K562 (cell line): ENCODE measurements at regions not wholly inside any gene's neighbourhood (a gene's known extent, or its start where the extent isn't known, plus 50 kb on each side); places are given as distances from the start of the nearest gene placed in this dataset.

Experiments
- BRD4 ChIP-seq: fragments of 200-600 bp; sonication (generic); IDR thresholded peaks from 2 replicates; pipeline ENCODE4 v1.6.1; 2017; ENCODE audit warnings: inconsistent platforms
- CBFA2T3 ChIP-seq: fragments of 450-650 bp; IDR thresholded peaks from 2 replicates; pipeline ENCODE4 v1.6.1; 2017
- ELF1 ChIP-seq: fragments of 200-800 bp; sonication (Bioruptor generic); IDR thresholded peaks from 2 replicates; pipeline ENCODE4 v1.6.1; 2016; ENCODE audit warnings: missing genetic modification characterization, missing compliant biosample characterization
- GABPB1 ChIP-seq: sonication (generic); formaldehyde crosslinking; IDR thresholded peaks from 2 replicates; pipeline ENCODE4 v1.8.0; 2022; ENCODE audit warnings: mild to moderate bottlenecking, missing genetic modification reagents
- HLTF ChIP-seq: fragments of 450-650 bp; IDR thresholded peaks from 2 replicates; pipeline ENCODE4 v1.6.1; 2016
- HMBOX1 ChIP-seq: sonication (generic); IDR thresholded peaks from 2 replicates; pipeline ENCODE4 v1.6.1; 2016
- HNRNPUL1 ChIP-seq: fragments of 200-400 bp; formaldehyde crosslinking; IDR thresholded peaks from 2 replicates; pipeline ENCODE4 v1.6.1; 2017; ENCODE audit warnings: low read length
- JUND ChIP-seq, 2 experiments: IDR thresholded peaks; 2 replicates in 1 of 2; 3 replicates in 1 of 2; pipeline ENCODE4 v1.6.1; 2011; ENCODE audit warnings: borderline replicate concordance in 2 of 2, low read depth in 2 of 2, low read length in 2 of 2, improper control_type of control experiment in 1 of 2, missing biosample characterization in 1 of 2, missing genetic modification characterization in 1 of 2, missing genetic modification reagents in 1 of 2
- MEIS2 ChIP-seq: fragments of 450-650 bp; IDR thresholded peaks from 2 replicates; pipeline ENCODE4 v1.6.1; 2014; ENCODE audit warnings: mild to moderate bottlenecking; ENCODE audit not compliant: partially characterized antibody
- NFIC ChIP-seq: fragments of 450-650 bp; IDR thresholded peaks from 2 replicates; pipeline ENCODE4 v1.6.1; 2017; ENCODE audit warnings: mild to moderate bottlenecking, inconsistent platforms
- NRF1 ChIP-seq, 2 experiments: fragments of 450-650 bp; IDR thresholded peaks in 1 of 2; conservative IDR thresholded peaks in 1 of 2; 2 replicates each; pipeline ENCODE4 v1.6.1; 2014; ENCODE audit warnings: mild to moderate bottlenecking in 2 of 2
- POLR2AphosphoS2 ChIP-seq: IDR thresholded peaks from 2 replicates; pipeline ENCODE4 v1.6.1; 2012; ENCODE audit warnings: low read length, improper control_type of control experiment
- PRDM10 ChIP-seq: fragments of 450-650 bp; IDR thresholded peaks from 2 replicates; pipeline ENCODE4 v1.6.1; 2018; ENCODE audit not compliant: partially characterized antibody
- SIN3A ChIP-seq, 2 experiments: fragments of 150-350 bp in 1 of 2; IDR thresholded peaks; 2 replicates each; pipeline ENCODE4 v1.6.1; 2011 to 2016; ENCODE audit warnings: borderline replicate concordance in 2 of 2, low read depth in 2 of 2, low read length in 2 of 2, mild to moderate bottlenecking in 2 of 2, moderate library complexity in 2 of 2; ENCODE audit not compliant: control insufficient read depth in 1 of 2
- SMARCC2 ChIP-seq: fragments of 450-650 bp; IDR thresholded peaks from 2 replicates; pipeline ENCODE4 v1.6.1; 2017; ENCODE audit warnings: antibody characterized with exemption, moderate library complexity, mild to moderate bottlenecking, low read depth
- TAF1 ChIP-seq: IDR thresholded peaks from 2 replicates; pipeline ENCODE4 v1.6.1; 2011; ENCODE audit warnings: mild to moderate bottlenecking, low read length, moderate library complexity; ENCODE audit not compliant: insufficient read depth, control insufficient read depth, severe bottlenecking; ENCODE audit errors: extremely low read depth
- TBP ChIP-seq: optimal IDR thresholded peaks from 2 replicates; pipeline ENCODE3; 2011; ENCODE audit warnings: low read depth, low read length, improper control_type of control experiment
- TCF3 ChIP-seq: sonication (generic); formaldehyde crosslinking; IDR thresholded peaks from 2 replicates; pipeline ENCODE4 v1.4.0; 2020; ENCODE audit warnings: mild to moderate bottlenecking, missing genetic modification reagents
- THRA ChIP-seq: fragments of 450-650 bp; IDR thresholded peaks from 2 replicates; pipeline ENCODE4 v1.6.1; 2017; ENCODE audit warnings: mild to moderate bottlenecking, moderate library complexity
- ZBTB43 ChIP-seq: sonication (generic); formaldehyde crosslinking; IDR thresholded peaks from 2 replicates; pipeline ENCODE4 v1.8.0; 2023; ENCODE audit warnings: mild to moderate bottlenecking, missing genetic modification reagents
- ZNF217 ChIP-seq: sonication (generic); formaldehyde crosslinking; IDR thresholded peaks from 2 replicates; pipeline ENCODE4 v1.8.0; 2022; ENCODE audit warnings: mild to moderate bottlenecking, missing genetic modification reagents

- TF ChIP-seq HLTF, result no peak
- peak; percentile 66 to 67 for TF ChIP-seq NRF1 (conservative IDR thresholded peaks at IDR 0.05 in 1 of 2, IDR thresholded peaks at IDR 0.05 in 1 of 2)
- no peak for TF ChIP-seq JUND (IDR thresholded peaks at IDR 0.05; ENCODE audit: borderline replicate concordance, low read depth, low read length)
- no peak for TF ChIP-seq JUND (tag; IDR thresholded peaks at IDR 0.05; ENCODE audit: borderline replicate concordance, low read depth, low read length)
- TF ChIP-seq GABPB1 (CRISPR knock-in tag), result no peak
- TF ChIP-seq TCF3 (CRISPR knock-in tag), result no peak
- TF ChIP-seq ELF1 (tag), result no peak
- TF ChIP-seq PRDM10, result peak; percentile 97
- TF ChIP-seq ZNF217 (CRISPR knock-in tag), result no peak
- no peak for TF ChIP-seq SMARCC2
- TF ChIP-seq ZBTB43 (CRISPR knock-in tag), result no peak
- TF ChIP-seq BRD4, result no peak
- peak; percentile 26 for TF ChIP-seq TBP
- TF ChIP-seq HNRNPUL1, result no peak
- 0 out of 2 replicates have a peak, but pooled peaks have one; percentile 4 for TF ChIP-seq CBFA2T3
- TF ChIP-seq POLR2AphosphoS2, result no peak
- no peak for TF ChIP-seq THRA
- peak; percentile 27 for TF ChIP-seq TAF1
- peak; percentile 64 for TF ChIP-seq MEIS2
- TF ChIP-seq NFIC, result no peak
- 0 out of 4 replicates have a peak, but pooled peaks of 1 of the 2 experiments have one; percentile 9 for TF ChIP-seq SIN3A (IDR thresholded peaks at IDR 0.05; ENCODE audit: borderline replicate concordance in 2 of 2, control insufficient read depth in 1 of 2, low read depth in 2 of 2, low read length in 2 of 2)
- no peak for TF ChIP-seq HMBOX1
These were observed 100.4 kb upstream of the MLN start (continued) for GRCh38 chr6:33904050-33904746.
